Uterus (tissue), 2 donors: ENCODE measurements at regions not wholly inside any gene's neighbourhood (a gene's known extent, or its start where the extent isn't known, plus 50 kb on each side); places are given as distances from the start of the nearest gene placed in this dataset.

Experiments used
- POLR2A ChIP-seq, 2 donors: fragments of 450-650 bp; IDR thresholded peaks; one replicate each; pipeline ENCODE4 v1.6.1; 2016; ENCODE audit warnings: antibody characterized with exemption in 2 of 2, mild to moderate bottlenecking in 1 of 2, moderate library complexity in 1 of 2
- TF ChIP-seq, protein P1 (sequence below), 4 experiments: fragments of 200-600 bp in 2 of 4; fragments of 450-650 bp in 2 of 4; sonication (generic) in 2 of 4; IDR thresholded peaks; one replicate each; pipeline ENCODE4 v1.5.1; 2016 to 2019; ENCODE audit warnings: antibody characterized with exemption in 4 of 4, mild to moderate bottlenecking in 2 of 4, moderate library complexity in 1 of 4

DNA sequence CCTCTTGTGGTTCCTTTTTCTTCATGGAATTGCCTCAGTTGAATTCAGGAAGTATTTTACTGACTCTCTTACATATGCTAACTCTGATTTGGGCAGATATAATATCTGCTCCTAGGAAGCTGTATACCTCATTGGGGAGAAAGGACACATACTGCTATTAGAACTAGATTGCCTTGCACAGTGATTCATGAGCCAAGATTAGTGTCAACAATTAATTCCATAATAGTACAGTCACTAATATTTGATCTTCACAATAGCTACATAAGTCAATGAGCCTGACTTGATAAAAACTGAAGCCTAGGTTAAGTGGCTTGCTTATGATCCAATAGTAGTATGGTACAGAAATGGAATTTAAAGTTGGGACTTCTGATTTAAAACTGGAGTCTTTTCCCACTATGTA, 127.6 kb downstream of the ETAA1 start:
- TF ChIP-seq, protein P1, sequence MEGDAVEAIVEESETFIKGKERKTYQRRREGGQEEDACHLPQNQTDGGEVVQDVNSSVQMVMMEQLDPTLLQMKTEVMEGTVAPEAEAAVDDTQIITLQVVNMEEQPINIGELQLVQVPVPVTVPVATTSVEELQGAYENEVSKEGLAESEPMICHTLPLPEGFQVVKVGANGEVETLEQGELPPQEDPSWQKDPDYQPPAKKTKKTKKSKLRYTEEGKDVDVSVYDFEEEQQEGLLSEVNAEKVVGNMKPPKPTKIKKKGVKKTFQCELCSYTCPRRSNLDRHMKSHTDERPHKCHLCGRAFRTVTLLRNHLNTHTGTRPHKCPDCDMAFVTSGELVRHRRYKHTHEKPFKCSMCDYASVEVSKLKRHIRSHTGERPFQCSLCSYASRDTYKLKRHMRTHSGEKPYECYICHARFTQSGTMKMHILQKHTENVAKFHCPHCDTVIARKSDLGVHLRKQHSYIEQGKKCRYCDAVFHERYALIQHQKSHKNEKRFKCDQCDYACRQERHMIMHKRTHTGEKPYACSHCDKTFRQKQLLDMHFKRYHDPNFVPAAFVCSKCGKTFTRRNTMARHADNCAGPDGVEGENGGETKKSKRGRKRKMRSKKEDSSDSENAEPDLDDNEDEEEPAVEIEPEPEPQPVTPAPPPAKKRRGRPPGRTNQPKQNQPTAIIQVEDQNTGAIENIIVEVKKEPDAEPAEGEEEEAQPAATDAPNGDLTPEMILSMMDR (IDR thresholded peaks at IDR 0.05): no peak
- no peak for TF ChIP-seq POLR2A (IDR thresholded peaks at IDR 0.05)
